ENCODE measurements at regions not wholly inside any gene's neighbourhood (a gene's known extent, or its start where the extent isn't known, plus 50 kb on each side); places are given as distances from the start of the nearest gene placed in this dataset.

- no peak for DNase-seq
- Mint-ChIP-seq H3K4me3 (no peak overlapping the region), H3K27me3 (no peaks in the 10 kb centered on the region), H3K36me3 (no peaks in the 10 kb centered on the region), H3K27ac (no peak overlapping the region), H3K4me1 (peaks cover 5% of the 10 kb centered on the region), H3K9me3 (no peaks in the 10 kb centered on the region)
Measured at GRCh38 chr1:212181015-212181882, 104.0 kb upstream of the PPP2R5A start.

- Mint-ChIP-seq H3K27me3 (no peaks in the 10 kb centered on the region), H3K27ac (no peak overlapping the region), H3K4me1 (peaks cover 12% of the 10 kb centered on the region), H3K36me3 (no peaks in the 10 kb centered on the region), H3K4me3 (no peak overlapping the region), H3K9me3 (no peaks in the 10 kb centered on the region)
- no peak for DNase-seq
Measured at GRCh38 chr1:212182171-212182570, 103.0 kb upstream of the PPP2R5A start.

- Mint-ChIP-seq H3K27ac (no peak overlapping the region), H3K4me1 (peaks cover 10% of the 10 kb centered on the region), H3K9me3 (no peaks in the 10 kb centered on the region), H3K4me3 (no peak overlapping the region), H3K27me3 (no peaks in the 10 kb centered on the region), H3K36me3 (no peaks in the 10 kb centered on the region)
- no peak for DNase-seq
Measured at GRCh38 chr1:212182579-212182978, 102.6 kb upstream of the PPP2R5A start.

- Mint-ChIP-seq H3K9me3 (no peaks in the 10 kb centered on the region), H3K27ac (no peak overlapping the region), H3K36me3 (no peaks in the 10 kb centered on the region), H3K27me3 (no peaks in the 10 kb centered on the region), H3K4me3 (no peak overlapping the region), H3K4me1 (peaks cover 16% of the 10 kb centered on the region)
- DNase-seq, result no peak
Measured at GRCh38 chr1:212186427-212187207, 98.6 kb upstream of the PPP2R5A start.

- DNase-seq, result peak; percentile 12
- H3K4me3 Mint-ChIP-seq, result no peak overlapping the region
Measured at GRCh38 chr1:212188599-212189351, 96.4 kb upstream of the PPP2R5A start.

GRCh38 chr1:212189352-212189738 is 95.9 kb upstream of the PPP2R5A start:
- Mint-ChIP-seq H3K27ac (no peak overlapping the region), H3K4me1 (peaks cover 16% of the 10 kb centered on the region), H3K36me3 (no peaks in the 10 kb centered on the region), H3K27me3 (no peaks in the 10 kb centered on the region), H3K9me3 (no peaks in the 10 kb centered on the region), H3K4me3 (no peak overlapping the region)
- DNase-seq, result no peak

More at GRCh38 chr1:212188599-212189351, 96.4 kb upstream of the PPP2R5A start:
- no peaks in the 10 kb centered on the region for H3K9me3 Mint-ChIP-seq
- H3K36me3 Mint-ChIP-seq, result no peaks in the 10 kb centered on the region
- H3K4me1 Mint-ChIP-seq, result peaks cover 16% of the 10 kb centered on the region
- H3K27ac Mint-ChIP-seq, result no peak overlapping the region
- H3K27me3 Mint-ChIP-seq, result no peaks in the 10 kb centered on the region

GRCh38 chr1:212190169-212190568 is 95.0 kb upstream of the PPP2R5A start:
- H3K4me1 Mint-ChIP-seq, result peaks cover 16% of the 10 kb centered on the region
- H3K27me3 Mint-ChIP-seq, result no peaks in the 10 kb centered on the region
- no peaks in the 10 kb centered on the region for H3K36me3 Mint-ChIP-seq
- H3K27ac Mint-ChIP-seq, result no peak overlapping the region
- no peak for DNase-seq
- no peak overlapping the region for H3K4me3 Mint-ChIP-seq
- no peaks in the 10 kb centered on the region for H3K9me3 Mint-ChIP-seq

GRCh38 chr1:212192261-212192998 is 92.8 kb upstream of the PPP2R5A start:
- Mint-ChIP-seq H3K9me3 (no peaks in the 10 kb centered on the region), H3K4me3 (no peak overlapping the region), H3K27ac (no peak overlapping the region), H3K4me1 (peaks cover 8% of the 10 kb centered on the region), H3K36me3 (no peaks in the 10 kb centered on the region), H3K27me3 (no peaks in the 10 kb centered on the region)
- no peak for DNase-seq

- H3K27ac Mint-ChIP-seq, result no peak overlapping the region
- peaks cover 5% of the 10 kb centered on the region for H3K9me3 Mint-ChIP-seq
- no peaks in the 10 kb centered on the region for H3K36me3 Mint-ChIP-seq
- no peaks in the 10 kb centered on the region for H3K4me1 Mint-ChIP-seq
- H3K4me3 Mint-ChIP-seq, result no peak overlapping the region
- H3K27me3 Mint-ChIP-seq, result no peaks in the 10 kb centered on the region
- DNase-seq, result no peak
Measured at GRCh38 chr1:212196355-212196754, 88.9 kb upstream of the PPP2R5A start.

- H3K4me1 Mint-ChIP-seq, result peaks cover 6% of the 10 kb centered on the region
- H3K27ac Mint-ChIP-seq, result no peak overlapping the region
Measured at GRCh38 chr1:212201461-212201860, 83.7 kb upstream of the PPP2R5A start.

GRCh38 chr1:212203630-212204029 is 81.6 kb upstream of the PPP2R5A start:
- Mint-ChIP-seq H3K4me3 (no peak overlapping the region), H3K36me3 (no peaks in the 10 kb centered on the region), H3K27me3 (peaks cover 4% of the 10 kb centered on the region), H3K27ac (no peak overlapping the region), H3K4me1 (peaks cover 6% of the 10 kb centered on the region), H3K9me3 (peaks cover 5% of the 10 kb centered on the region)
- DNase-seq, result no peak

More at GRCh38 chr1:212201461-212201860, 83.7 kb upstream of the PPP2R5A start:
- no peak overlapping the region for H3K4me3 Mint-ChIP-seq
- peaks cover 4% of the 10 kb centered on the region for H3K27me3 Mint-ChIP-seq
- no peaks in the 10 kb centered on the region for H3K36me3 Mint-ChIP-seq
- peaks cover 5% of the 10 kb centered on the region for H3K9me3 Mint-ChIP-seq
- DNase-seq, result no peak

GRCh38 chr1:212205006-212205405 is 80.2 kb upstream of the PPP2R5A start:
- H3K4me1 Mint-ChIP-seq, result peaks cover 6% of the 10 kb centered on the region
- DNase-seq, result no peak
- no peak overlapping the region for H3K4me3 Mint-ChIP-seq
- H3K36me3 Mint-ChIP-seq, result no peaks in the 10 kb centered on the region
- H3K27me3 Mint-ChIP-seq, result peaks cover 4% of the 10 kb centered on the region
- peaks cover 5% of the 10 kb centered on the region for H3K9me3 Mint-ChIP-seq
- no peak overlapping the region for H3K27ac Mint-ChIP-seq

GRCh38 chr1:212205843-212206242 is 79.4 kb upstream of the PPP2R5A start:
- H3K4me1 Mint-ChIP-seq, result peaks cover 6% of the 10 kb centered on the region
- peaks cover 1% of the 10 kb centered on the region for H3K9me3 Mint-ChIP-seq
- no peak overlapping the region for H3K4me3 Mint-ChIP-seq
- H3K27me3 Mint-ChIP-seq, result peaks cover 4% of the 10 kb centered on the region
- no peak overlapping the region for H3K27ac Mint-ChIP-seq
- DNase-seq, result no peak
- H3K36me3 Mint-ChIP-seq, result no peaks in the 10 kb centered on the region

GRCh38 chr1:212207118-212207517 is 78.1 kb upstream of the PPP2R5A start:
- H3K9me3 Mint-ChIP-seq, result no peaks in the 10 kb centered on the region
- peaks cover 6% of the 10 kb centered on the region for H3K4me1 Mint-ChIP-seq
- H3K27me3 Mint-ChIP-seq, result peaks cover 4% of the 10 kb centered on the region
- H3K27ac Mint-ChIP-seq, result no peak overlapping the region
- no peaks in the 10 kb centered on the region for H3K36me3 Mint-ChIP-seq
- H3K4me3 Mint-ChIP-seq, result no peak overlapping the region
- DNase-seq, result no peak
